GM23338 (cell line): ENCODE measurements at regions not wholly inside any gene's neighbourhood (a gene's known extent, or its start where the extent isn't known, plus 50 kb on each side); places are given as distances from the start of the nearest gene placed in this dataset.

Source experiments
- CTCF ChIP-seq, 2 experiments: fragments of 200-600 bp in 1 of 2; sonication (generic) in 1 of 2; conservative IDR thresholded peaks; 2 replicates each; pipeline versions ENCODE4 v1.5.1 to v1.6.1; 2016 to 2017; ENCODE audit warnings: antibody characterized with exemption in 2 of 2, low read depth in 2 of 2, mild to moderate bottlenecking in 2 of 2, moderate library complexity in 1 of 2
- EZH2 ChIP-seq: fragments of 200-600 bp; sonication (generic); IDR thresholded peaks from one replicate; pipeline ENCODE4 v1.8.0; 2017; ENCODE audit warnings: antibody characterized with exemption, mild to moderate bottlenecking, low read depth; ENCODE audit not compliant: unreplicated experiment
- EZH2phosphoT487 ChIP-seq: fragments of 200-600 bp; sonication (generic); IDR thresholded peaks from one replicate; pipeline ENCODE4 v1.8.1; 2018; ENCODE audit warnings: antibody characterized with exemption; ENCODE audit not compliant: unreplicated experiment
- REST ChIP-seq: IDR thresholded peaks from one replicate; pipeline ENCODE4 v1.6.1; 2018; ENCODE audit warnings: antibody characterized with exemption; ENCODE audit not compliant: unreplicated experiment

GRCh38 chr2:171247741-171248662 lies 87.3 kb upstream of the TLK1 start:
- TF ChIP-seq REST (no peak), CTCF (conservative IDR thresholded peaks at IDR 0.05; ENCODE audit: low read depth in 2 of 2) (no peak), EZH2phosphoT487 (no peak), EZH2 (no peak)
